Activated CD8-positive, alpha-beta T cell treated with anti-CD3 and anti-CD28 coated beads, Interleukin-2, amount 10 ng/mL, durations not matched to agents 7 days and 5 days (primary cell): ENCODE measurements at regions not wholly inside any gene's neighbourhood (a gene's known extent, or its start where the extent isn't known, plus 50 kb on each side); places are given as distances from the start of the nearest gene placed in this dataset.

ENCODE experiments used
- ATAC-seq: fragments of 150-1000 bp; cut with Tn5 transposase; one replicate; pipeline ENCODE4 v1.10.0; 2021; ENCODE audit warnings: moderate library complexity
- CTCF ChIA-PET: fragments of 350-600 bp; sonication (Branson Sonifier 250); formaldehyde crosslinking; loops from one replicate; lab custom pipeline; 2021; ENCODE audit warnings: antibody characterized with exemption; lab: Charles Lee
- POLR2A ChIA-PET: fragments of 350-600 bp; sonication (Branson Sonifier 250); formaldehyde crosslinking; loops from one replicate; lab custom pipeline; 2021; ENCODE audit warnings: antibody characterized with exemption; lab: Charles Lee
- DNase-seq: peaks from one replicate; pipeline ENCODE4 v3.0.0-alpha.2; 2020
- H3K27ac Mint-ChIP-seq: one replicate; pipeline ENCODE4 v1.8.0; 2021; ENCODE audit warnings: mild to moderate bottlenecking, mixed read lengths
- H3K27me3 Mint-ChIP-seq: one replicate; pipeline ENCODE4 v1.8.0; 2021; ENCODE audit warnings: low read depth, mixed read lengths
- H3K36me3 Mint-ChIP-seq: one replicate; pipeline ENCODE4 v1.8.0; 2021; ENCODE audit warnings: low read depth, mixed read lengths
- H3K4me1 Mint-ChIP-seq: one replicate; pipeline ENCODE4 v1.8.0; 2021; ENCODE audit warnings: low read depth, mixed read lengths
- H3K4me3 Mint-ChIP-seq: one replicate; pipeline ENCODE4 v1.8.0; 2021; ENCODE audit warnings: mild to moderate bottlenecking, mixed read lengths
- H3K9me3 Mint-ChIP-seq: one replicate; pipeline ENCODE4 v1.8.0; 2022; ENCODE audit warnings: mixed read lengths; ENCODE audit not compliant: insufficient read depth

DNA sequence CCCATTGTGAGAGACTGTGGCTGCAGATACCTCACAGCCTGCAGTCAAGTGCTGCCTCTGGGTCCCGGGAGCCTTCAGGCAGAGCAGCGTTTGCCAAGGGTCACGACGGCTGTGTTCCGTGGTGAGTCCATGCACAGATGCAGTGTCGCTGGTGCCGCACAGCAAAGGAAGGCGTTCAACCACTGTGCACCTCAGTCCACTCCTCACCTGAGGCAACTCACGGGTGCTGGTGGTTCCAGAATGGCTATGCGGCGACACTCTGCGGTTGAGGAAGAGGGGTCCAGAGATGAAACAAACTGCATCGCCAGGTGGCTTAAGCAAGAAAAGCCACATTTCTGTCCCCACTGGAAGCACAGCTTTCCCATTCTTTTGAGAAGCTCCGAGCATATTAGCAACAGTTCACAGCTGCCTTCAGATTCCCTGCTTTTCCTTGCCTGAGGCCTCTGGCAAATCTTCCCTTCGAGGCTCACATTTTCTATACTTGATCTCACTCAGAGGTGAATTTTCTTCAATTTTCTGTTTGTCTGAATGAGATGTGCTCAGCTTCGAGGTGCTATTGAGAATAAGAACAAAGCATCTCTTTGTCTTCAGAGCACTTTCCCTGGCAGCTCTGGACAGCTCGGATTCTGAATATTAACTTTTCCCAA is 208.8 kb upstream of the TWIST2 start:
- DNase-seq (no peak), ATAC-seq (no peak)
- Mint-ChIP-seq H3K27me3 (peaks cover 3% of the 10 kb centered on the region), H3K36me3 (no peaks in the 10 kb centered on the region), H3K4me1 (no peaks in the 10 kb centered on the region), H3K9me3 (no peaks in the 10 kb centered on the region), H3K4me3 (no peak overlapping the region), H3K27ac (no peak overlapping the region)
- POLR2A ChIA-PET: no interaction called here
- CTCF ChIA-PET: no interaction called here

DNA sequence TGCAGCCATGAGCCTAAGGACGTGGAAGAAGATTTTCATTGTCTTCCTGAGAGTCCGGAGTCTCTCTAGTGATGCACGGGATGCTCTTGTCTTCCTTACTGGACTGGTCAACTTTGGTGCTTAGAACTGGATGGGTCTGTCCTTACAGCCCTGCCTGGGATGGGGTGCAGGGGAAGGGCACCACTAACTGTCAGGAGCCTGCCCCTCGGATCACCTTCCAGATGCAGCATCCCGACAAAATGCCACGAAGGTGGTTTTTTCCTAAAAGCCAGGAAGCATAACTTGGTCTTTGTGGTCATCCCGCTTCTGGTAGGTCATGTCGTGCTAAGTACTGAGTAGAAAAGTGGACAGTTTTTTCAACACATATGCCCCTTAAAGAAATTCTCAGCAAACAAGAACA is 207.4 kb upstream of the TWIST2 start:
- DNase-seq: no peak
- H3K36me3 Mint-ChIP-seq: no peaks in the 10 kb centered on the region
- peaks cover 3% of the 10 kb centered on the region for H3K27me3 Mint-ChIP-seq
- POLR2A ChIA-PET: no interaction called here
- H3K27ac Mint-ChIP-seq: no peak overlapping the region
- H3K9me3 Mint-ChIP-seq: no peaks in the 10 kb centered on the region
- ATAC-seq: no peak
- H3K4me3 Mint-ChIP-seq: no peak overlapping the region
- no peaks in the 10 kb centered on the region for H3K4me1 Mint-ChIP-seq
- CTCF ChIA-PET: no interaction called here

GRCh38 chr2:238642973-238643372 is 204.9 kb upstream of the TWIST2 start:
- H3K27ac Mint-ChIP-seq: no peak overlapping the region
- no peaks in the 10 kb centered on the region for H3K36me3 Mint-ChIP-seq
- ChIA-PET CTCF (no interaction called here), POLR2A (no interaction called here)
- no peak overlapping the region for H3K4me3 Mint-ChIP-seq
- H3K9me3 Mint-ChIP-seq: no peaks in the 10 kb centered on the region
- H3K27me3 Mint-ChIP-seq: peaks cover 8% of the 10 kb centered on the region
- ATAC-seq (no peak), DNase-seq (no peak)
- H3K4me1 Mint-ChIP-seq: no peaks in the 10 kb centered on the region

DNA sequence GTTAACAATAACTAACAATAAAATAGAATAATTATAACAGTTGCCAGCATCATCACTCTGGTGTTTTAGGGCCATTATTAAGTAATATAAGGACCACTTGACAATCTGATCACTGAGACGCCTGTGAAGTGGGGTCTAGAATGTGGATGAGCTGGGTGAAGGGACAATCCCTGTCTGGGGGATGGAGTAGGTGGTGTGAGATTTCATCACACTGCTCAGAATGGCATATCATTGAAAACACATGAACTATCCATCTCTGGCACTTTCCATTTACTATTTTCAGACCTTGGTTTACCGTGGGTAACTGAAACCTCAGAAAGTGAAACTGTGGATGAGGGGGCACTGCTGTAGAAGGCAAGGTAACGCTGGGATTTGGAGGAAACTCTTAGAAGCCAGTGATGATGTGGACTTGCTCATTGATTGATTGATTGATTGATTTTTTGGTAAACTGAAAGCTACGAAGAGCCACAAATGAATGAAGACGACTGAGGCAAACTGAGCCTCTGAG is 204.4 kb upstream of the TWIST2 start:
- ATAC-seq: no peak
- ChIA-PET CTCF (no interaction called here), POLR2A (no interaction called here)
- peaks cover 8% of the 10 kb centered on the region for H3K27me3 Mint-ChIP-seq
- H3K36me3 Mint-ChIP-seq: no peaks in the 10 kb centered on the region
- no peak overlapping the region for H3K4me3 Mint-ChIP-seq
- H3K27ac Mint-ChIP-seq: no peak overlapping the region
- DNase-seq: no peak
- H3K4me1 Mint-ChIP-seq: no peaks in the 10 kb centered on the region
- no peaks in the 10 kb centered on the region for H3K9me3 Mint-ChIP-seq

DNA sequence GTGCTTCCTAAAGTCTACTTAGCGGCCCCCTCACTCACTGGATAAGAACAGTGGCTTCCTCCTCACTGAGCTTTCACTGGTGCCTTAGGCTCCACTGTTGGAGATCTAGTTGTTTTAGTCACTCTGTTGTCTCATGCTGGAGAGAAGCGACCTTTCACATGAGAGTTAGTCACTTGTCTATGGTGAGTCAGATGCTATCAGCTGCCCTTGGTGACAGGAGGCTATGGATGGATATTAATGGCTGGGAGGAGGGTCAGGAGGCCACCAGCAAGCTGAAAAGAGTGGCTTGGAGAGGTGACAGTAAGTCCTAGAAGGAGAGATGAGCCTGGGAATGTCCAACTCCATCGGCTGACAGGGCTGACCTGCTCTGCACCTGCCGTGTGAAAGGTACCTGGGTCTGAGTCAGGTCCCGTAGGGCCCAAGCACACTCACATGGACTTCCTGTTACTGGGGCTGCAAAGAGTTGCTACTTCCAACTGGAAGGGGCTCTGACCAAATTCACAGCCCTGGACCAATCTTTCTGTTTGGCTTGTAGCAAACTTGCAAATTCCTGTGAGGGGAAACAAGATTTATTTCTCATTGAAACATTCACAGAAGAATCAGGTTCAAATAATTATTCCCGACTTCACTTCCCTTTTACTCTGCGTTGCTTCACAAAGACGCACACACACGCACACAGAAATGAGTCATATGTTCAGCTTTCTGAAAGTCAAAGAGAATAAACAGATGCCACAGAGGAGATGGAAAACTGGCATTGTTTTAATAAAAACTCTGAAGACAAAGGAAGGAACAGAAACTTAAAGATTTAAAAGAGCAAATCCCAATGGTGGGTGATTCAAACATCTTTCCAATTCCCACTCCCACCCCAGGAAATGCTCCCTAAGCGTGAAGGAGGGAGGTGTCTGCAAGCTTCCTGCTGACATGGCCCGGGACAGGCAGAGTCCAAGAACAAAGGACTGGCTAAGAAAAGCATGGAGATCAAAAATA is 203.5 kb upstream of the TWIST2 start:
- Mint-ChIP-seq H3K4me3 (no peak overlapping the region), H3K4me1 (no peaks in the 10 kb centered on the region), H3K9me3 (no peaks in the 10 kb centered on the region), H3K27ac (no peak overlapping the region), H3K36me3 (no peaks in the 10 kb centered on the region), H3K27me3 (peaks cover 8% of the 10 kb centered on the region)
- CTCF ChIA-PET: no interaction called here
- no peak for DNase-seq
- POLR2A ChIA-PET: no interaction called here
- no peak for ATAC-seq

DNA sequence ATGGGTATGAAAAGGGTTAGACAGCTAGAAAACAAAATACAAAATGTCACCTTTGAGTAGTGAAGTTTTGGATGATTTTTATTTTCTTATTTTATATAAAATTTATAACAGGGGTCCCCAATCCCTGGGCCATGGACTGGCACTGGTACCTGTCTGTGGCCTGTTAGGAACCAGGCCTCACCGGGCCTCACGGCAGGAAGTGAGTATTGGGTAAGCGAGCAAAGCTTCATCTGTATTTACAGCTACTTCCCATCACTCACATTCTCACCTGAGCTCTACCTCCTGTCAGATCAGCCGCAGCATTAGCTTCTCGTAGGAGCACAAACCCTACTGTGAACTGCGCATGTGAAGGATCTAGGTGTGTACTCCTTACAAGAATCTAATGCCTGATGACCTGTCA is 202.8 kb upstream of the TWIST2 start:
- ChIA-PET POLR2A (no interaction called here), CTCF (no interaction called here)

DNA sequence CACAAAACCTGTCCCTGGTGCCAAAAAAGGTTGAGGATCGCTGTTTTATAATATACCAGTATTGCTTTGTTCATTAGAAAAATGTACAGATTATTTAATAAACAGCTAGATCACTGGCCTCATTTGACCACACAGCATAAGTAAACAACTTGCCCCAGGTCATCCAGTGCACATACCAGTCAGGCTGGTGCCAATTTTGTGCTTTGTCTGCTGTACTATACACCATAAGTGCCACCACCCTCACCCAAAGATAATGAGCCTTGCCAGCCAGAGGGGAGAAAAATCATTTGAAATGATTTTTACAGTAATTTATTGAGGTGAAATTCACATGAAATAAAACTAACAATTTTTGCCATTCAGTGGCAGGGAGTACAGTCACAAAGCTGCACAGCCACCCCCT is 202.2 kb upstream of the TWIST2 start:
- H3K4me1 Mint-ChIP-seq: no peaks in the 10 kb centered on the region
- ATAC-seq (no peak), DNase-seq (no peak)
- POLR2A ChIA-PET: no interaction called here
- H3K4me3 Mint-ChIP-seq: no peak overlapping the region
- H3K36me3 Mint-ChIP-seq: no peaks in the 10 kb centered on the region
- H3K9me3 Mint-ChIP-seq: no peaks in the 10 kb centered on the region
- H3K27ac Mint-ChIP-seq: no peak overlapping the region
- CTCF ChIA-PET: no interaction called here
- peaks cover 8% of the 10 kb centered on the region for H3K27me3 Mint-ChIP-seq

More for the DNA sequence above, 202.8 kb upstream of the TWIST2 start:
- H3K27ac Mint-ChIP-seq: no peak overlapping the region
- no peaks in the 10 kb centered on the region for H3K9me3 Mint-ChIP-seq
- H3K4me3 Mint-ChIP-seq: no peak overlapping the region
- ATAC-seq (no peak), DNase-seq (no peak)
- H3K27me3 Mint-ChIP-seq: peaks cover 8% of the 10 kb centered on the region
- H3K4me1 Mint-ChIP-seq: no peaks in the 10 kb centered on the region
- no peaks in the 10 kb centered on the region for H3K36me3 Mint-ChIP-seq

GRCh38 chr2:238646281-238646680 is 201.6 kb upstream of the TWIST2 start:
- ATAC-seq (no peak), DNase-seq (no peak)
- H3K27me3 Mint-ChIP-seq: peaks cover 8% of the 10 kb centered on the region
- no peaks in the 10 kb centered on the region for H3K9me3 Mint-ChIP-seq
- H3K36me3 Mint-ChIP-seq: no peaks in the 10 kb centered on the region
- H3K4me1 Mint-ChIP-seq: no peaks in the 10 kb centered on the region
- H3K27ac Mint-ChIP-seq: no peak overlapping the region
- POLR2A ChIA-PET: no interaction called here
- CTCF ChIA-PET: no interaction called here
- H3K4me3 Mint-ChIP-seq: no peak overlapping the region

- ChIA-PET CTCF (no interaction called here), POLR2A (no interaction called here)
- H3K4me3 Mint-ChIP-seq: no peak overlapping the region
- no peak for ATAC-seq
- H3K36me3 Mint-ChIP-seq: no peaks in the 10 kb centered on the region
- no peak for DNase-seq
- peaks cover 5% of the 10 kb centered on the region for H3K27me3 Mint-ChIP-seq
- H3K9me3 Mint-ChIP-seq: no peaks in the 10 kb centered on the region
- H3K27ac Mint-ChIP-seq: no peak overlapping the region
- no peaks in the 10 kb centered on the region for H3K4me1 Mint-ChIP-seq
Measured at GRCh38 chr2:238646803-238647202, 201.1 kb upstream of the TWIST2 start.

GRCh38 chr2:238649123-238649522 is 198.8 kb upstream of the TWIST2 start:
- no peak overlapping the region for H3K27ac Mint-ChIP-seq
- ATAC-seq: no peak
- H3K4me1 Mint-ChIP-seq: no peaks in the 10 kb centered on the region
- H3K27me3 Mint-ChIP-seq: peaks cover 5% of the 10 kb centered on the region
- POLR2A ChIA-PET: no interaction called here
- DNase-seq: no peak
- CTCF ChIA-PET: no interaction called here
- no peaks in the 10 kb centered on the region for H3K9me3 Mint-ChIP-seq
- no peaks in the 10 kb centered on the region for H3K36me3 Mint-ChIP-seq
- no peak overlapping the region for H3K4me3 Mint-ChIP-seq

DNA sequence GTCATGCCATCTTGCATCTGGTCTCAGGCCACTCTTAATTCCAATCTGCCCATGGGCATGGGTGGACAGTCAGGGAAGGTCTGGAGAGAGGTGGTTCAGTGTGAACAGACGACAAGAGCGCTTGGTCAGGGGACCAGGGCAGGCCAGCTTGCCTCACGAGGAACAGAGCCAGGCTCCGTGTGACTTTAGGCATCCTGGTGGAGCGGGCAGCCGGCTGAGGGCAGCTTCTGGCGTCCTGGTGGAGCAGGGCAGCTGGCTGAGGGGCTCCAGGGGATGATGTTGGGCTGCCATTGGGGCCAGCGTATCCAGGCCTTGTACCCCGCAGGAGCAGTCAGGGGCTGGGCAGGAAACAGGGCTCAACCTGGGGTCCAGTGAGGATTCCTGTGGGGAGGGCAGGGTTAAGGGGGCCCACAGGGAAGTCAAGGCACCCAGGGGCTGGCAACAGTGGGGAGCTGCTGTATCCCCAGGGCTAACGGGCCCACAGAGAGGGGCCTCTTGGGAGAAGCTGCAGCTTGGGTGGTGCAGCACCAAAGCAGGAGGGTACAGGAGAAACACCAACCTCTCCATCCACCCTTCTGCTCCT is 197.9 kb upstream of the TWIST2 start:
- peaks cover 5% of the 10 kb centered on the region for H3K27me3 Mint-ChIP-seq
- DNase-seq (no peak), ATAC-seq (no peak)
- no peaks in the 10 kb centered on the region for H3K4me1 Mint-ChIP-seq
- H3K4me3 Mint-ChIP-seq: no peak overlapping the region
- no peak overlapping the region for H3K27ac Mint-ChIP-seq
- ChIA-PET CTCF (no interaction called here), POLR2A (no interaction called here)
- no peaks in the 10 kb centered on the region for H3K9me3 Mint-ChIP-seq
- no peaks in the 10 kb centered on the region for H3K36me3 Mint-ChIP-seq

GRCh38 chr2:238650536-238650935 is 197.3 kb upstream of the TWIST2 start:
- Mint-ChIP-seq H3K27me3 (peaks cover 5% of the 10 kb centered on the region), H3K4me3 (no peak overlapping the region), H3K4me1 (no peaks in the 10 kb centered on the region), H3K36me3 (no peaks in the 10 kb centered on the region), H3K9me3 (no peaks in the 10 kb centered on the region), H3K27ac (no peak overlapping the region)
- ChIA-PET POLR2A (no interaction called here), CTCF (no interaction called here)
- DNase-seq (no peak), ATAC-seq (no peak)
